Stimulated activated naive CD8-positive, alpha-beta T cell treated with anti-CD3 and anti-CD28 coated beads, Interleukin-15, Interleukin-2, amounts not matched to agents 100 ng/mL and 50 ng/mL, for 24 hours (primary cell): ENCODE measurements at regions not wholly inside any gene's neighbourhood (a gene's known extent, or its start where the extent isn't known, plus 50 kb on each side); places are given as distances from the start of the nearest gene placed in this dataset.

Experiments used
- H3K27ac Mint-ChIP-seq: one replicate; pipeline ENCODE4 v1.8.0; 2021; ENCODE audit warnings: mild to moderate bottlenecking, mixed read lengths
- H3K27me3 Mint-ChIP-seq: one replicate; pipeline ENCODE4 v1.8.0; 2021; ENCODE audit warnings: mixed read lengths
- H3K36me3 Mint-ChIP-seq: one replicate; pipeline ENCODE4 v1.8.0; 2021; ENCODE audit warnings: low read depth, mixed read lengths
- H3K4me1 Mint-ChIP-seq: one replicate; pipeline ENCODE4 v1.8.0; 2021; ENCODE audit warnings: low read depth, mixed read lengths
- H3K4me3 Mint-ChIP-seq: one replicate; pipeline ENCODE4 v1.8.0; 2021; ENCODE audit warnings: mild to moderate bottlenecking, mixed read lengths
- H3K9me3 Mint-ChIP-seq: one replicate; pipeline ENCODE4 v1.8.0; 2021; ENCODE audit warnings: mixed read lengths

DNA sequence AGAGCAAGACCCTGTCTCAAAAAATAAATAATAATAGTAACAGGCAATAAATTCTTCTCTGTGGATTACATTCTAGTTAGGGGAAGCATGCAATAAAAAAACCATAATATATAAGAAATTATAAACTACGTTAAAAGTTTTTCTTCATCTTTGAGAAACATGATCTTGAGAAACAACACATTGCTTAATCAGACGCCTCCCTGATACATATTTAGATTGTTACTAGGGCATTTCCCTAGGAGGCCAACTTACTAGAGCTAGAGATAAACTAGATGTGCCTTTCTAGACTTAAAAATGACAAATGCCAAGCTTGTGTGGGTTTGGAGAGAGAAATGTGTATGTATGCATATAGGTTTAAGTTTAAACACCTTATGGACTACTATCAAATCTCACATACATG lies 76.3 kb upstream of the GALNT5 start:
- peaks cover 8% of the 10 kb centered on the region for H3K27me3 Mint-ChIP-seq
- no peaks in the 10 kb centered on the region for H3K36me3 Mint-ChIP-seq
- peaks cover 4% of the 10 kb centered on the region for H3K4me1 Mint-ChIP-seq
- H3K27ac Mint-ChIP-seq: no peak overlapping the region
- no peaks in the 10 kb centered on the region for H3K9me3 Mint-ChIP-seq
- no peak overlapping the region for H3K4me3 Mint-ChIP-seq

DNA sequence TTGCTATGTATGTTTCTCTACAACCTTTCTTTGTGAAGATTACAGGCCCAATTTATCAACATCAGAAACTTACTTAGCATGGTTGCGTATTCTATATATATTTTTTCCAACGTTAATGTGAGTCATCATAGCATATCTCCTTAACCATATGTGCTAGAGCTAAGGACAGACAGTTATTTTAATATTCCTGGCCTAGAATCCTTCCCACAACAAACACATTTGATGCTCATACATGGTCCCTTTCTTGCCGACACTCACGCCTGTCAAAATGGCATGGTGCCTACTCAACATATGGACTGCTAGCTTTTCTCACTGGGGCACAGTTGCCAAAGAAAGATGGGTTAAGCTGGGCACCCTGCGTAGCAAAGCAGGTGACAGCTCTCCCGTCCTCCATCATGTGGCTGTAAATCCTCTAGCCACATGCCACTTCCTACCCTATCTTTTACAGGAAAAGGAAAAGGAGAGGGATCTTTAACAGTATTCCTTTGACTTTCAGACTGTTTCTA lies 75.2 kb upstream of the GALNT5 start:
- peaks cover 8% of the 10 kb centered on the region for H3K27me3 Mint-ChIP-seq
- no peaks in the 10 kb centered on the region for H3K9me3 Mint-ChIP-seq
- H3K36me3 Mint-ChIP-seq: no peaks in the 10 kb centered on the region
- no peak overlapping the region for H3K4me3 Mint-ChIP-seq
- H3K4me1 Mint-ChIP-seq: peaks cover 4% of the 10 kb centered on the region
- H3K27ac Mint-ChIP-seq: no peak overlapping the region

DNA sequence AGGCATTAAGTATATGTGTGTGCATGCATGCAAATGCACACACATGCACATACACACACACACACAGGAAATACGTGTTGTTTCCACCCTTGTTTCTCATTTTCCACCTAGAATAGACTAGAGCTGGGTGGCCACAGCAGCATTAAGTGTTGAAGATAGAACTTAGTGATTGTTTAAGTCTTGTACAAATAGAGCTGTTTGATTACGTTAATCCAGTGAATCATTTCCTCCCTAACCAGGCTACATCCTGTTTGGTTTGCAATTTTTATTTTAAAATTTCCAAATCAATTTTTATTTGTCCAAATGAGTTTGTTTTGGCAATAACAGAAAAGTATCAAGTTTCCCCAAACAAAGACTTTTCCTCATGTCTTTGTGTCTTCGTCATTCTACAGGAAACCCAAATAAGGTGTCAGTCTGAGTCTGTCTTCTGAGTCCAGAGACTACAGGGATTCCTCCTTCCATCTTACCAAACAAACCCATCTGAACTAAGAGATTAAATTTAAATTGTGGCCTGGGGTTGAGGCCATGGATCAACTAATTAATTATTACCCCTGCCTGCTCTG lies 74.6 kb upstream of the GALNT5 start:
- no peak overlapping the region for H3K27ac Mint-ChIP-seq
- no peaks in the 10 kb centered on the region for H3K9me3 Mint-ChIP-seq
- no peaks in the 10 kb centered on the region for H3K36me3 Mint-ChIP-seq
- no peak overlapping the region for H3K4me3 Mint-ChIP-seq
- peaks cover 4% of the 10 kb centered on the region for H3K4me1 Mint-ChIP-seq
- peaks cover 8% of the 10 kb centered on the region for H3K27me3 Mint-ChIP-seq

DNA sequence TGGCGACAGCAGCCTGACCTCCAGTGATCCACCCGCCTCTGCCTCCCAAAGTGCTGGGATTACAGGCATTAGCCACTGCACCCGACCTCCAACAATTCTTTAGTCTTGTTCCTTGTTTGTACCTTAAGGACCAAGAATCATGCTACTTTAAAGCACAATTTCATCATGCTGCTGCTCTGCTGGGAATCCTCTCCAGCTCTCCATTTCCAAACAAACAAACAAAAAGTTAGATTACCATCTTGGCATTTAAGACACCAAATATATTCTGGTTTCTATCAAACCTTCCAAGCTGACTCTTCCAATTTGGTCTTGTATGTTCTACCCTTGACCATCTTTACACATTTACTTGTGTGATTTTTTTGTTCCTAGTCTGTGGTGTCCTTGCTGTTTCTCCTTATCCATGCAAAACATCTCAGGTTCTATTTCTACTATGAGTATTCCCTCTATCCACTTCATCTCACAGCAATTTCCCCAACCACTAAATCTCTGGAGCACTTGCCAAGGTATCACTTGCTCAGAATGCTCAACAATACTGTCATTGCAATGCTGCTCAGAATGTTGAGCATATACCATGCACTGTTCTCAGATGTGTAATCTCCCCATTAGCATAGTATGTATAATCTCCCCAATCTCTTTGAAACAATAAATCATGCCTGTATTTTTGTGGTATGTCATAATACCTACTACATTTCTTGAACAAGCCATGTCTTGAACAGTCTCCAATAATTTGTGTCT lies 73.2 kb upstream of the GALNT5 start:
- no peak overlapping the region for H3K27ac Mint-ChIP-seq

DNA sequence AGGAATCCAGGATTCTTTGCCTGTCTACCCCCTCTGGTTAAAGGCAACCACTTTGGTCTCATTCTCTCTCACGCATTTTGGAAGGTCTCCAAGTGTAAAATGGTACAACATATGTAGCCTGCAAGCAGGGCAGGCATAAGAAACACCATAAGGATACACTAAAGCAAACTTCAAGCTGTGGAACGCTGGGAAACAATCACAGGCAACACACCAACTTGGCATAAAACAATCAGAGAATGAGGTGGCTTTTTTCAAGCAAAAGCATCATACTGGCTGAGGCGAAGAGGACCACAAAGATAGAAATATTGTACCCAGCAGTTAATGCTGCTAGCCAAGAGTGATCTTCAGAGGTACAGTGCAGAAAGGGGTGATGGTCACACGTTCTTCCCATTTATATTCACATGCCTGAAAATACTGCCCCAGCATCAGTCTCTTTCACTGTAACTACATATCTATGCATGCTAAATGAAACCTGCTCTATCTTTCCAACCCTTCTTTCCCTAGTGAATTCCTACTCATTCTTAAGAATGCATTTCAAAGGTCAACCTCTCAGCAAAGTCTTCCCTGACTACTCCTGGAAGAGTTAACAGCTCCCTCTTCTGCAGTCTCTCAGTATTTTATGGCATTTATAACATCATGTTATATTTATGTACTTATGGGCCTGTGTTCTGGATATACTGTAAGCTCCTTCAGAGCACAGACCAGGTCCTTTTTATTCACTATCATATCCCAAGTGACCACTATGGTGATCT lies 71.9 kb upstream of the GALNT5 start:
- Mint-ChIP-seq H3K36me3 (no peaks in the 10 kb centered on the region), H3K9me3 (no peaks in the 10 kb centered on the region), H3K27me3 (peaks cover 8% of the 10 kb centered on the region), H3K4me3 (no peak overlapping the region), H3K4me1 (peaks cover 4% of the 10 kb centered on the region), H3K27ac (no peak overlapping the region)

More for the DNA sequence above, 73.2 kb upstream of the GALNT5 start:
- H3K9me3 Mint-ChIP-seq: no peaks in the 10 kb centered on the region
- H3K4me3 Mint-ChIP-seq: no peak overlapping the region
- peaks cover 8% of the 10 kb centered on the region for H3K27me3 Mint-ChIP-seq
- H3K36me3 Mint-ChIP-seq: no peaks in the 10 kb centered on the region
- peaks cover 4% of the 10 kb centered on the region for H3K4me1 Mint-ChIP-seq

DNA sequence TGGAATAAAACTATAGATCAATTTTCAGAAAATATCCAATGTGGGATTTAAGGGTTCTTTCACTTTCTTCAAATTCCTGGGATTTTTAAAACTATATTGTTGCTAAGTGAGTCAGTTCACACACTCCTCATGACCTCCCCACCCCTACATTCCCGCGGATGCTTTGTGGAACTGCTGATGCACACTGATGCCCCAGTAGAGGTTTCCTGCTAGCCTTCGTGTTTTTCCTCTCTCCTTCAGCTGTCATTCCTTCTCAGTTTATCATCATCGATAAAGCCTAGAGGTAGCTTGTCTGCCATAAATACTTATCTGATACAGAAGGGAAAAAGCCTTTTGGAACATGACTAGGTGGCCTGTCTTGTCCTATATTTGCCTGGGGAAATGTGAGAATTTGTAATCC lies 67.4 kb upstream of the GALNT5 start:
- Mint-ChIP-seq H3K36me3 (no peaks in the 10 kb centered on the region), H3K4me3 (no peak overlapping the region), H3K27ac (no peak overlapping the region), H3K4me1 (no peaks in the 10 kb centered on the region), H3K9me3 (no peaks in the 10 kb centered on the region), H3K27me3 (peaks cover under 1% of the 10 kb centered on the region)

DNA sequence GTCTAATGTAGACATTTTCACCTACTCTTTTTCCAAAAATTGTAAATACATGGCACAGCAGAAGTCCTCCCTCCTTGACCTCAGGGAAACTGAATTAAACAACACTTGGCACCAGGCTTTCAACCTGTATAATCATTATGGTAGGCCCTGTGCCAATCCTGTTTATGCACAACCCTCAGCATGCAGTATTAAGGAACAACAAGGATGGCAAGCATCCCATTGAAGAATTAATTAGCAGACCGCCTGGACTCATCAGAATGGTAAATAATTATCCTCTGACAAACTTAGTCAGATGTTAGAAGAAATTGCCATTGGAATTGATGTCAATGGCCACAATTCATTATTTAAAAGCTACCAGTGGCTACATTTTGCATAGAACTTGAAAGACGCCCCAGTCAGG lies 66.3 kb upstream of the GALNT5 start:
- no peaks in the 10 kb centered on the region for H3K4me1 Mint-ChIP-seq
- no peaks in the 10 kb centered on the region for H3K36me3 Mint-ChIP-seq
- H3K4me3 Mint-ChIP-seq: no peak overlapping the region
- no peak overlapping the region for H3K27ac Mint-ChIP-seq
- H3K27me3 Mint-ChIP-seq: peaks cover 3% of the 10 kb centered on the region
- no peaks in the 10 kb centered on the region for H3K9me3 Mint-ChIP-seq

DNA sequence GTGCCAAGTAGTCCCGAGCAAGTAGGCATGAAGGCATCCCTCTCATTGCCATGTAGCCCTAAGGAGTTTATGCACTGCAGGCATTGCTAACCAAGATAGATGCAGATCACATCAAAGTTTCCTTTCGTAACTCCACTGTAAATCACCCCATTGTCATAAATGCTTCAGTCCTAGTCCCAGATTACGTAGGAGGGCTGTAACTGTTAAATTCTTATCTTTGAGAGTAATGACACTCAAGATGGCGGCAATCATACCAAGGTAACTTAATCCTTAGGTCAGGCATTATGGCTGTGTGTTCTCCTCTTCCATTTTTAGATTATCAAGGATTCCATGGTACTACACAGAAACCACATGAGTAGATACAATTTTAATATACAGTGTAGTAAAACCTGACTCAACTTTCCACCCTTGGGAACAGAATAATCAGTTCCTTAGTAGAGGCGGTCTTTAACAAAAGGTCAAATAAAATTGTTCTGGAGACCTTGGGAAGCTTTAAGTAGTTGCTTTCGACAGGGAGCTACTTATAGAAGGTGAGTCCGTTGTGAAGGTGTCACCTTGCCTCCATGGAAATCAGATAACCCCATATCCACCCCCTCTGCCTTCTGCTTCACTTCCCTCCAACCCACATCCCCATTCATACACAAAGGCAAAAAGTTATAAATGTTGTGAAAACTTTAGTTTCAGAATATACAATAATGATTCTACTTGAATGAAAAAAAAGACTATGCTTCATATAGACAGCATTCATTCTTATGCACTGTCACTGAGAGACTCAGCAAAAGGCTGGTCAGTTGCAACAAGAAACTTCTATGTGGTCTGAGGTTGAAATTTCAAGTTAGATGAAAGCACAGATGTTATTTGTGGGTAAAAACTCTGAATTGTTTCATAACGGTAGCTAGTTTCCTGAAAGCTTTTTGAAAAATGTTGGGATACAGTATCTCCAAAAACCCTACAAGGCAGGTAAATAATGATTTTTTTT lies 64.8 kb upstream of the GALNT5 start:
- Mint-ChIP-seq H3K9me3 (no peaks in the 10 kb centered on the region), H3K27ac (no peak overlapping the region), H3K4me1 (no peaks in the 10 kb centered on the region), H3K4me3 (no peak overlapping the region), H3K36me3 (no peaks in the 10 kb centered on the region), H3K27me3 (peaks cover 6% of the 10 kb centered on the region)

DNA sequence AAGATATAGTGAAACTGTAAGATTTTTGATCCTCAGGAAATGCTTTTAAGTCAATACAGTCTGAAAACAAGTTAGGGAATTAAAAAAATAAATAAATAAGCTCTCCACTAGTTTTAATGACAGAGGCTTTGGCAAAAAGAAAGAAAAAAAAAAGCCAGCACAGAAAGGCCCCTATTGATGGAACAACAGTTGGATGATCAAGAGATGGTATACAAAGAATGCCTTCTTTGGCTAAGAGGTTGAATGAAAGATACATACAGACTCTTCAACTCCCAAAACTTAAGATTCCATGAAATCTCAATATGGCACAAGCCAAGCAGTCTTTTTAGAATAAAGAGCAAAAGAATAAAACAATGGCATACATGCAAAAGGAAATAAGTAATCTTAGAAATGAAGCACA lies 64.0 kb upstream of the GALNT5 start:
- Mint-ChIP-seq H3K9me3 (no peaks in the 10 kb centered on the region), H3K4me3 (no peak overlapping the region), H3K4me1 (no peaks in the 10 kb centered on the region), H3K27ac (no peak overlapping the region), H3K27me3 (peaks cover 6% of the 10 kb centered on the region), H3K36me3 (no peaks in the 10 kb centered on the region)

DNA sequence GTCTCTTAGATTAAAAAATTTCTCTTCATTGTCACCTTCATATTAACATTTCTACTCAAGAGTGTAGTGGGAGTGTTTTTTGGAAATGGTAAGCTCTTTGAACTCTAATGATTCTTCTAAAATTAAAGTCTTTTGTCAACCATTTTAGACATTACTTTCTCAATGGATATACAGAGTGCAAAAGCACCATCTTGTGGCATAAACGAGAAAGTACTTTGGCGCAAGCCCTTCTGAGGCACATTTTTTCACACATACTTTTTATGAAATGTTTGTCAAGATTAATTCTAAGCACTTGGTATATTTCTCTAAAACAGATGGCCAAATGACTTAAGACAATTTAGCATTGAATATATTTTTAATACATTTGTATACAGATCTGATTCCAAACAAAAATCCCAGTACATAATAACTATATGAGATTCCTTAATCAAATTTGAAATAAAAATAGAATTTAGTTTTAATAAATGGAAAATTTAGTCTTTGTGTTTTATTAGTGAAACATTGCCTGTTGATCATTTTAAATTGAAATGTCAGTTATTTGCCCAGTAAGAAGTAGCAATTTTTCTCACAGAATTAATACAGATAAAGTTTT lies 63.3 kb upstream of the GALNT5 start:
- Mint-ChIP-seq H3K36me3 (no peaks in the 10 kb centered on the region), H3K4me3 (no peak overlapping the region), H3K27me3 (peaks cover 6% of the 10 kb centered on the region), H3K9me3 (no peaks in the 10 kb centered on the region), H3K4me1 (no peaks in the 10 kb centered on the region), H3K27ac (no peak overlapping the region)

DNA sequence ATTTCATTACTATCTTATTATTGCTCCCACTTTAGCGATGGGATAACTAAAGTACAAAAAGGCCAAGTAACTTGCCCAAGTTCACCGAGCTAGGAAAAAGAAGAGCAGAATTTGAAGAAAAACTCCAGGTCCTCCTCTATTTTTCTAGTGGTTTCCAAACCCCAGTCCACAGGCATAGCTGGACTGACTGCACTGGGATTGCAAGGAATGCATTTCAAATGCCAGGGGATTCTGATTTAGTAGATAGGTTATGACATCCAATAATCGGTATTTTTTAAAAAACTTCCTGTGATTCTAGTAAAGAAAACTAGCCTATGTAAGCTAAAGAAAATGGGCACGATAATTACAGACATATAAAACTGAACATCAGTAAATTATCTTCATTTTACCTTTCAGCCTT lies 62.7 kb upstream of the GALNT5 start:
- H3K9me3 Mint-ChIP-seq: no peaks in the 10 kb centered on the region
- no peak overlapping the region for H3K4me3 Mint-ChIP-seq
- no peaks in the 10 kb centered on the region for H3K4me1 Mint-ChIP-seq
- no peaks in the 10 kb centered on the region for H3K36me3 Mint-ChIP-seq
- no peak overlapping the region for H3K27ac Mint-ChIP-seq
- peaks cover 6% of the 10 kb centered on the region for H3K27me3 Mint-ChIP-seq

DNA sequence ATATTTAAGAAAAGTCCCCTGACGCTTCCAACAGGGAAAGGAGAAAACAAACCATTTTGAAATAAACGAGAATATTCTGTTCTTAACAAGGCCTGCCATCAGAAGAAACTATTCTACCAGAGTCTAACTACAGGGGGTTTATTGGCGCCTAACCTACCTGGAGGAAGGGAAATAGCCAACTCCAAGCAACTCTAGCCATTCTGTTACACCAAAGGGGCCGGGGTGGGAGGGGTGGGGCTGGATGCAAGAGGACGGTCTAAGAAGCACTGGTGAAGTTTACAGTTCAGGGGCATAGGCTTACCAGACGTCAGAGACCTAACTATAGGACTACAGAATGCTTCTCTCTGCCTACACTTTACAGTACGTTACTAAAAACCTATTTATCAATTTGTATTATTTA lies 60.5 kb upstream of the GALNT5 start:
- Mint-ChIP-seq H3K27ac (no peak overlapping the region), H3K4me1 (no peaks in the 10 kb centered on the region), H3K4me3 (no peak overlapping the region), H3K27me3 (peaks cover 6% of the 10 kb centered on the region), H3K36me3 (no peaks in the 10 kb centered on the region), H3K9me3 (no peaks in the 10 kb centered on the region)

DNA sequence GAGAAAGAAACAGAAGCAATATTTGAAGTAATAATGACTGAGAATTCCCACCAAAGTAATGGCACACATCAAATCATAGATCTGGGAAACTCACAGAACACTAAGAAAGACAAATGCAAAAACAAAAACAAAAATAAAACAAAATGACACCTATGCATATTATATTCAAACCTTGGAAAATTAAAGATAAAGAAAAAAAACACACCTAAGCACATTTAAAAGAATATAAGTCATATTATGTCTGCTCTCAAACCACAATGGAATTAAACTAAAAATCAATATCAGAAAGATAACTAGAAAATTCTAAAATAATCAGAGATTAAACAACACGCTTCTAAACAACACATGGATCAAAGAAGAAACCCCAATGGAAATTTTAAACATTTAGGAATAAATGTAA lies 59.7 kb upstream of the GALNT5 start:
- Mint-ChIP-seq H3K36me3 (no peaks in the 10 kb centered on the region), H3K27ac (no peak overlapping the region), H3K4me1 (no peaks in the 10 kb centered on the region), H3K27me3 (peaks cover 6% of the 10 kb centered on the region), H3K9me3 (no peaks in the 10 kb centered on the region), H3K4me3 (no peak overlapping the region)

DNA sequence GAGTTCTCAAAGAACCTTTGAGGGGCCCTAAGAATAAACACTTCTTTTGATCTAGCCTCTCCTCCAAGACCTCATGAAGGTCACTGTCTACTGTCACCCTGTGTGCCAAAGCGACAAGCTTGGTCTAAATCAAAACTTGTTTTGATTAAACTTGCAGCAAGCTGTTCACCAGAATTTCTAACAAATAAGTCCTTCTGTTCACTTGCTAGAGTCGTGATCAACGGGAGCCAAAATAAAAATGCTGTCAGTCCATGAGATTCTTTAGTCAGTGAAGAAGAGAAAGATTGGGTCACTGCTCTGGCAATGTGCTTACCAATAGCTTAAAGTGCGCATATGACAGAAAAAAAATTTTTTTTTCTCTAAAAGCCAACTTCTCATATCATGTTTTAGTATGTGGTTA lies 53.9 kb upstream of the GALNT5 start:
- Mint-ChIP-seq H3K27ac (no peak overlapping the region), H3K9me3 (no peaks in the 10 kb centered on the region), H3K4me3 (no peak overlapping the region), H3K4me1 (no peaks in the 10 kb centered on the region), H3K27me3 (peaks cover 6% of the 10 kb centered on the region), H3K36me3 (no peaks in the 10 kb centered on the region)
